WERI-Rb-1 (cell line): ENCODE measurements at regions not wholly inside any gene's neighbourhood (a gene's known extent, or its start where the extent isn't known, plus 50 kb on each side); places are given as distances from the start of the nearest gene placed in this dataset.
"Not testable (repeated sequence)": the region's sequence is repeated elsewhere in the genome, so short reads cannot be mapped to it uniquely, and the experiment has no call there.

ENCODE experiments used
- DNase-seq: peaks from one replicate; pipeline ENCODE4 v3.0.0-alpha.2; 2020
- H3K27ac ChIP-seq: fragments of 250-450 bp; sonication (Bioruptor Pico); 2 replicates; pipeline ENCODE4 v1.5.1; 2020; ENCODE audit warnings: mild to moderate bottlenecking, moderate library complexity
- H3K27me3 ChIP-seq: fragments of 250-450 bp; sonication (Bioruptor Pico); 2 replicates; pipeline ENCODE4 v1.5.1; 2021; ENCODE audit warnings: mild to moderate bottlenecking, low read depth, moderate library complexity; ENCODE audit not compliant: insufficient read depth, severe bottlenecking
- H3K36me3 ChIP-seq: fragments of 250-450 bp; sonication (Bioruptor Pico); 2 replicates; pipeline ENCODE4 v1.5.1; 2020; ENCODE audit warnings: mild to moderate bottlenecking, moderate library complexity
- H3K4me3 ChIP-seq: 2 replicates; pipeline ENCODE4 v1.5.1; 2011; ENCODE audit warnings: low read depth, mild to moderate bottlenecking, control low read depth, low read length
- H3K9me3 ChIP-seq: fragments of 250-450 bp; sonication (Bioruptor Pico); 2 replicates; pipeline ENCODE4 v1.5.1; 2021; ENCODE audit warnings: mild to moderate bottlenecking, moderate library complexity; ENCODE audit not compliant: severe bottlenecking
- CTCF ChIP-seq: IDR thresholded peaks from 2 replicates; pipeline ENCODE4 v1.5.1; 2011; ENCODE audit warnings: low read depth, mild to moderate bottlenecking, control low read depth, inconsistent platforms, low read length

GRCh38 chr12:45522227-45522626 lies 207.3 kb upstream of the ARID2 start:
- Histone ChIP-seq H3K27ac (no peak overlapping the region), H3K27me3 (no peaks in the 10 kb centered on the region), H3K4me3 (no peak overlapping the region), H3K9me3 (peaks cover 3% of the 10 kb centered on the region), H3K36me3 (no peaks in the 10 kb centered on the region)
- DNase-seq, result no peak
- TF ChIP-seq CTCF, result no peak

GRCh38 chr12:45526823-45527222 lies 202.7 kb upstream of the ARID2 start:
- DNase-seq, H3K4me3 ChIP-seq, H3K9me3 ChIP-seq, H3K27me3 ChIP-seq, H3K36me3 ChIP-seq, H3K27ac ChIP-seq: not testable (repeated sequence)

- Histone ChIP-seq H3K4me3 (no peak overlapping the region), H3K27me3 (no peaks in the 10 kb centered on the region), H3K27ac (no peak overlapping the region), H3K36me3 (no peaks in the 10 kb centered on the region), H3K9me3 (no peaks in the 10 kb centered on the region)
- no peak for TF ChIP-seq CTCF
- no peak for DNase-seq
Observed at GRCh38 chr12:45532113-45532512, 197.4 kb upstream of the ARID2 start.

GRCh38 chr12:45535610-45536180 lies 193.8 kb upstream of the ARID2 start:
- no peak overlapping the region for H3K4me3 ChIP-seq
- no peaks in the 10 kb centered on the region for H3K36me3 ChIP-seq
- H3K27me3 ChIP-seq, result no peaks in the 10 kb centered on the region
- no peak overlapping the region for H3K27ac ChIP-seq
- no peaks in the 10 kb centered on the region for H3K9me3 ChIP-seq
- no peak for TF ChIP-seq CTCF
- DNase-seq, result no peak

- no peak for TF ChIP-seq CTCF
- no peaks in the 10 kb centered on the region for H3K36me3 ChIP-seq
- H3K9me3 ChIP-seq, result no peaks in the 10 kb centered on the region
- H3K27me3 ChIP-seq, result no peaks in the 10 kb centered on the region
- H3K4me3 ChIP-seq, result no peak overlapping the region
- no peak for DNase-seq
- H3K27ac ChIP-seq, result no peak overlapping the region
Observed at GRCh38 chr12:45536284-45536683, 193.2 kb upstream of the ARID2 start.

GRCh38 chr12:45540661-45541341 lies 188.7 kb upstream of the ARID2 start:
- Histone ChIP-seq H3K36me3 (no peaks in the 10 kb centered on the region), H3K27me3 (no peaks in the 10 kb centered on the region), H3K9me3 (no peaks in the 10 kb centered on the region), H3K4me3 (no peak overlapping the region), H3K27ac (no peak overlapping the region)
- DNase-seq, result no peak
- TF ChIP-seq CTCF, result no peak
